GM21360 (cell line): ENCODE measurements at regions not wholly inside any gene's neighbourhood (a gene's known extent, or its start where the extent isn't known, plus 50 kb on each side); places are given as distances from the start of the nearest gene placed in this dataset.

Source experiments
- ATAC-seq: cut with Tn5 transposase; IDR thresholded peaks from one replicate; pipeline ENCODE4 v1.9.1; 2021; ENCODE audit warnings: mild to moderate bottlenecking, moderate library complexity; ENCODE audit not compliant: unreplicated experiment

DNA sequence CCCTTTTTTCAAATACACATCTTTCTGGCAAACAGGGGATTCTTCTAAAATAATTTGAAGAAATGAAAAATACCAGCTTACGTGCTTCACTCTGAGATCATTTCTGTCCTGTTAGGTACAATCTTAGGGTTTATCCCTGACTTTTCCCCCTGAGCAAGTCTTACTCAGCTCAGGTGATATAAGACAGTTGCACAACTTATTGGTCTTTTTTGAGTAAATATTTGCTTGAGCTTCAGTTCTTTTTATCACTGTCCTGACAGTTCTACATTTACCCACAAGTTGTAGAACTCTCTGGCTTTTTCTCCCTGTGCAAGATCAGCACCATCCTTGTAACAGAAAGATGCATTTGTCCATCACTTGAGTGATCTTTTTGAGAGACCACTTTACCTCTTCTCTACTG is 84.9 kb downstream of the MID1IP1 start:
- ATAC-seq: no peak

DNA sequence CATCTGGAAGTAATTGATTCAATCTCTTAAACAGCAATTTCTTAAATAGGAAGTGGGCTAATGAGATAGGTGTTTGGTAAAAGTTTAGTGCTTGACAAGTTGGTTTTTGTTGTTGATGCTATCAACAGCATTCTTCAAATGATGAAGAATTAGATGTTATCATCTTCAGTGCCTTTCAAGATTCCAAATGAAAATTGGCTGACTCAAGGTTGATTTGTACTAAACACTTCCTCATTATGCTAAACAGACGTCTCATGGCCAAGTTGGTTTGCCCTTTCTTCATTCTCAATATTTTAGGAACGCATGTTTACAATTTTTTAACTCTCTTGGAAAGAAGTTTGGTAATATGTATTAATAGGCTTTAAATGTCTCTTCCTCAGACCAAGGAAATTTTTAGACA is 86.0 kb downstream of the MID1IP1 start:
- ATAC-seq: no peak

DNA sequence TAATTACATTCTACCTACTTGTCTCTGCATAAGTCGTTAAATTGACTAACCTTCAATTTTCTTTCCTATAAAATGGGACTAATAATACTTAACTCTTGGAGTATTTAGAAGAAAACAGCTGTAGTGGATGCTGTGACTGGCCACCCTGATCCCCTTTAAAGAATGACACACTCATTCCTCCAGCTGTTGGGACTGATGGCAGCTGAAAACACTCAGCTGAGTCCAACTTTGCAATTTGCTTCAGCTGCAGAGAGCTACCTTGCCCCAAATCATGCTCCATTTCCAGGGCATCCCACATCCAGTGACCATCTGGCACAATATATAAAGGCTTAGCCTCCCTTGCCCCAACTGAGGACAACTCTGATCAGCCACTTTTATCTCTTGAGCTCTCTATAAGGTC is 89.1 kb downstream of the MID1IP1 start:
- ATAC-seq: no peak

DNA sequence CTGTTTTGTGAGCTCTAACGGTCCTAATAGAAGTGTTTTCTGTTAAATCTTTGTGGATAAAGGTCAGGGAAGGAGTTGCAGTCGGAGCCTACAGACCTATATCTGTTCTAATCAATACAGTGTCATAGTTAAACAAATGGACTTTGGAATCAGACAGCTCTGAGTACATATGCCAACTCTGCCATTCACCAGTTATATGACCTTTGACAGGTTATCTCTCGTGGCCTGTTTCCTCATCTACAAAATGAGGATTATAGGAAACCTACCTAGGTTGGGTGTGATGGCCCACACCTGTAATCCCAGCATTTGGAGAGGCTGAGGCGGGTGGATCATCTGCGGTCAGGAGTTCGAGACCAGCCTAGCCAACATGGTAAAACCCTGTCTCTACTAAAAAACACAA is 89.7 kb downstream of the MID1IP1 start:
- ATAC-seq: no peak

DNA sequence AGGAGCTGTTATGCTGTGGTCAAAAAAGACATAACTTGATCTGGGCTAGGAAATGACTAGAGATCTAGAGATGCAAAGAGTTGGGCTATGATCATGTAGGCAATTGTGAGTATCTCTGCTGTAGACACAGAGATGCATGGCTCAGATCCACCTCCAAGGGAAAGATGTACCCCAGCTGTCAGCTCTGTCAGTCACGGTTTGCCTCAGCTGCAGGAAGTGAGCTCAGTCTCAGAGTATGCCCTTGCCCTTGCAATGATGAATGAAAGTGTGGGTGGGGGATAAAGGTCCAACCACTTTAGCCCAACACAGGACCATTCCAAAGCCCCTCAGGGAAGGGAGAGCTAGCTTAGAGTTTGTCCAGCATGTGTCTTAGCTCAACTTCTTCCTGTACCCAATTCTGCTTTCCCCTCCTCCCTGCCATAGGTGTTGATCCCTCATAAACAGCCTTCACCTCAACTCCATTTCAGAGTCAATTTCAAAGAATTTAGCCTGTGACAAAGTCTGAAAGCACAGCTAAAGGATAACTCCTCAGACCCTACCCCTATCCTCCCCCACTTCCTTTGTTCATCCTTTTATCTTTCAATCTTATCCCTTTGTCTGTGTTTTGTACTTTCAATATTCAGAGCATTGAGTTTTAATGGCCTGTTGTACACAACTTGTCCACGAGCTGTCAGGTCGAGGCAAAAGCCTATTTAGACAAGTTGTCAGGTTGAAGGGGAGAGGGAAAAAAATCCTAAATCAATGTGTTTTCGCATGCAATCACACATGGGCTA is 90.6 kb downstream of the MID1IP1 start:
- peak; percentile 87 for ATAC-seq

DNA sequence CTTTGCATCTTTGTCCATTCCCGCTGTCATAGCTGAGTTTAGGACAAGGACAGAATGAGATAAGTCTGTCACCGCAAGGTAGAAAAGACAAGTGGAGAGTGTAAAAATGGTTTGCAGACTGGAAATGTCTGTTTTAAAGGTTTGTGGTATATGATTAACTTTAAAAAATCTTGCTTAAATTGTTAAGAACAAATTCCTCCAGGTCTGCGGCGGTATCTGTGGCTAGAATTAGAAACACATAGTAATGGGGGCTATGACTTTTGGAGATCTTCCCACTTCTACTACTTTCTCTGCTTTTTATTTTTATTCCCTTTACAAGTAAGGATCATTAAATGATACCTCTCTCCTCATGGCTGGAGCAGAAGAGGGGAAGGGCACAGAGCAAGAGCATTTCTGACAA is 92.2 kb downstream of the MID1IP1 start:
- ATAC-seq: no peak

DNA sequence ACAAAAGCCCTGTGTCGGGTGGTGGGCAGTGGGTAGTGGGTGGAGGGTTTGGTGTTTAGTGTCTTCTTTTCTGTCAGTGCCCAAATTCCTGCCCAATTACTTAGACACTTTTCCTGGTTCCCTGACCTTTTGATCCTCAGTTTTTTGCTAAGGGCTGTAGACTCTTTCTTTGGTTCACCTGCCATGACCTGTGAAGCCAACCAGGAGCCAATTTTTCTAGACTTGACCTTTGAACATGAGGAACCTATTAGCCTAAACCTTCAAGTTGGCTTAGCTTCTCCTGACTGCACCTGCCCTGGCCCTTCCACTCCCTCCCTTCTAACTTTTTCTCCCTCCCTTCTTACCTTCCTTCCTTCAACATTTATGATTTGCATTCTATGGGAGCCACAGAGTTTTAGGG is 94.5 kb downstream of the MID1IP1 start:
- no peak for ATAC-seq

DNA sequence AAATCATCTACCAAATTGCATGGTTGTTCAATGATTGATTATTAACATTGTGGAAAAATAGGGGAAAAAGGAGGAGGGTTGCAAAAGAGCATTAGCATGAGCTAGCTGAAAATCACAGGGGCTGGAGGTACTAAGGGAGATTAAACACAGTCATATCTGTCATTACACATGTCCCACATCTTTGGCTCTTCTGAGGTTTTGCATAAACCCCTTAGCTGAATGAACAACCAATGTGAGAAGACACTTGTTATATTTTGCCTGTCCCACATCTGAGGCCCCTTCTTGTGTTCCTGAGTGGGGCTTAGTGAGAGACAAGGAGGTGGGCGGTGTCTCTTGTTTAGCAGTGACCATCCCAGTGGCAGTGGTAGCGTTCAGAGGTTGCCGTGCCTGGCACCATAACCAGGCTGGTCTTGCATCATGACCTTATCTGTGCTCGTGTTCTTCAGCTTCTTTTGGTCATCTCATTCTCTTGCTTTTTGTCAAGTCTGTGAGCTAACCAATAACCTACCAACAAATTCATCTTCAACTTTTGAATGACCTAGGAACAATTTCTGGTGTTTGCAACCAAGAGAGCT is 95.6 kb downstream of the MID1IP1 start:
- no peak for ATAC-seq

DNA sequence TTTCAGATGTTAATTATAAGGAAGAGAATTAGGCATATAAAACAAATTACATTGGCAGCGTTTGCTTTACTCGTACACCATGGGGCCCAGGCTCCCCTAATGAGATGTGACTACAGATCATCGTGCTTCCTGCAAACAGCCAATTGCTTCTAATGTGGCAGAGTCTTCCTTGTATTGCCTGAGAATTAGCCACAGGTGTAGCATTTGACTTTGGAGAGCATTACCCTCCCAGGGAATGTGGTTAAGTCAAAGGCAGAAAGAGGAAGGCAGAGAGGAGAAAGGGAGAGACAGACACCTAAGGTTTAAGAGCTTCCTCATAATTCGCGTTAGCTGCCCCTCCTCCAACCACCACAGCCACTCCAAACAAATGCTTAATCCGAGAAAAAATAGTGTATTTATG is 97.0 kb downstream of the MID1IP1 start:
- ATAC-seq: no peak

DNA sequence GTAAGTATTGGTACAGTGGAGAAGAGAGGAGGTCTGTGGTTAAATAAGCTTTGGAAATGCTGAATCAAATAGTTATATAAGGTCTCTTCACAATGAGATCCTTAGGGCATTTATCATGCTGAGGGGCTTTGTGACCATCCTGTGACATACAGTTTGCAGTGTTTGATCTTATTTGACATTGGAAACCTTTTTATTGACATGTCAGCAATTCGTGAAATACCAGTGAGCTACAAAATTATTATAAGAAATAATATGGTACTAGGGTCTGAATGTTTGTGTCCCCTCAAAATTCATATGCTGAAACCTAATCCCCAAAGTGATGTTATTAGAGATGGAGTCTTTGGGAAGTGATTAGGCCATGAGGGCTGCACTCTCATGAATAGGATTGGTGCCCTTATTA is 98.4 kb downstream of the MID1IP1 start:
- no peak for ATAC-seq

DNA sequence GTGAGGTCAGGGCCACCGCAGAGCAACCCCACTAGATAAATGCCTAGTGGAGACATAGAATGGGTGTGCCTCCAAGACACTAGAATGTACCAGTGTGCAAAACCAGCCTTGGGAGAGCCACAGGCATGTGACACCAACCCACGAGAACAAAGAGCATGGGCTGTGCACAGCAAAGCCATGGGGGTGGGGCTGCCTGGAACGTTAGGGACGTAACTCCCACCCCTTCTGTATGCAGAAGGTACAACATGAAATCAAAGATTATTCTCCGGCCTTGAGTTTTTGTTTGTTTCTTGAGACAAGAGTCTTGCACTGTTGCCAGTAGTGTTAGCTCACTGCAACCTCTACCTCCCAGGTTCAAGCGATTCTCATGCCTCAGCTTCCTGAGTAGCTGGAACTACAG is 99.5 kb downstream of the MID1IP1 start:
- no peak for ATAC-seq

DNA sequence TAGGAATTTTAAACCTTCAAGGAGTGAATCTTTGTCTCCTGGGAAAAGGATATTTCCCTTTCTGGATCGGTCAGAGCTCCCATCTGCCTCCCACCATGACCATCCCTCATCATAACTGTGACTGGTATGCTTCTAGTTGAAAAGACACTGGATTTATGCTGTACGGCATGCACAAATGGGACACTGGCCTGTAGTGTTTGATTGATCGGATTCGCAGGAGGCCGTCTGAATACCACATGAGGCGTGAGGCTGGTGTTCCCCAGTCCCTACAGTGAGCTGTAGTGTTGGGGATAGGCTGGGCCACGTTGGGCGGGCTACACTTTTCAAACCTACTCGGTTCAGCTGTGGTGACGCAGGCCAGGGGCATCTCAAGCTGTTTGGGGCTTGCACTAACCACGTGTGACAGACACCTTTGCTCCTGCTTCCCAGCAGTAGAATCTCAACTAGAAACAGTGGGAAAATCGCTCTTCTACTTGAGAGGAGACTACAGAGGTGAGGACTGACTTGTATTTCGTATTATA is 101.8 kb downstream of the MID1IP1 start:
- no peak for ATAC-seq

DNA sequence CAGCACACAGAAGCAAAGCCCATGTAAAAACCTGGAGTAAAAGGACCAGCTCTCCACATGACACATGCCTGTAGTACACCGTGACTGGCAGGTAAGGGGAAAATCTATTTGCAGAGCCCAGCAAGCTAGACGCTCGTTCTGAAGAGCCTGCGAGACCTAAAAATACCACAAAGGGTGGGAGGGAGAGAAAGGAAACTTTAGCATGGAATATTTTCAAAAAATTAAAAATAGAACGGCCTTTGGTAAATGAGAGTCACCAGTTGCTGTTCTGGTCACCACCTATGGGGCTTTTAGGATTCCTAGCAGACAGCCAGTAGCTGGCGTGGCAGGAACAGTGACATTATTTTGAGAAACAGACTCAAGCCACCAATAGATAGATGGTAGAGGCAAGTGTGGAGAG is 115.5 kb downstream of the MID1IP1 start:
- no peak for ATAC-seq

DNA sequence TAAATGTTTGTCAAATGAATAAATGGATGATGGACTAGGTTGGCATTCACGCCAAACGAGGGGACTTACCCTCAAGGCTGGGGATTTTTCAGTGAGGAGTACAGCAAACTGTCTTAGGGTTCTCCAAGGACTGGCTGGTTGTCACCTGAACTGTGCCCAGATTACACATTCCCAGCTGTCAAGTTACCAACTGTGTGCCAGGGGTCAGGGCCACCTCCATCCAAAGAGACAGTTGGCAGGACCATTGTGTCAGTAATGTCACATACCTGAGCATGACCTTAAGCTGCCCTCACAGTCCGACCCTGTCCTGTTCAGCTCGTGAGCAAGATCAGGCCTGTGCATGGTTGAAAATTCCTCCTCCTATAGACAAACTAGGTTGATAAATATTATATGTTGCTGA is 116.7 kb downstream of the MID1IP1 start:
- no peak for ATAC-seq

DNA sequence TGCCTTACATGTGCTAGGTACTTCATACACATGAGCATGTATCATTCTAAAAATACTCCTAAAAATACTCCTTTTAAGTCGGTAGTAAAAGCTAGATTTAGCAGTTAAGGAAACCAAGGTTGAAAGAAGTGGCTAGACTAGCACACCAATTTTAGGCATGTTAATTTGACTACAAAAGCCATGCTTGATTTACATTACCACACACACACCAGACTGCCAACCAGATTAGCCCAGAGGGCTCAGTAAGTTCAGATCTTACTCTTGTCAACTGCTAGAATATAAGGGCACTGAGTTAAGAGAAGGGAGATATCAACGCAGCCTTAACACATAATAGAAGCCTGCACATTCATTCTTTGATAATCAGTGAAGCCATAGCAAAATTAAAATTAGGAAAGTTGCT is 117.9 kb downstream of the MID1IP1 start:
- no peak for ATAC-seq

DNA sequence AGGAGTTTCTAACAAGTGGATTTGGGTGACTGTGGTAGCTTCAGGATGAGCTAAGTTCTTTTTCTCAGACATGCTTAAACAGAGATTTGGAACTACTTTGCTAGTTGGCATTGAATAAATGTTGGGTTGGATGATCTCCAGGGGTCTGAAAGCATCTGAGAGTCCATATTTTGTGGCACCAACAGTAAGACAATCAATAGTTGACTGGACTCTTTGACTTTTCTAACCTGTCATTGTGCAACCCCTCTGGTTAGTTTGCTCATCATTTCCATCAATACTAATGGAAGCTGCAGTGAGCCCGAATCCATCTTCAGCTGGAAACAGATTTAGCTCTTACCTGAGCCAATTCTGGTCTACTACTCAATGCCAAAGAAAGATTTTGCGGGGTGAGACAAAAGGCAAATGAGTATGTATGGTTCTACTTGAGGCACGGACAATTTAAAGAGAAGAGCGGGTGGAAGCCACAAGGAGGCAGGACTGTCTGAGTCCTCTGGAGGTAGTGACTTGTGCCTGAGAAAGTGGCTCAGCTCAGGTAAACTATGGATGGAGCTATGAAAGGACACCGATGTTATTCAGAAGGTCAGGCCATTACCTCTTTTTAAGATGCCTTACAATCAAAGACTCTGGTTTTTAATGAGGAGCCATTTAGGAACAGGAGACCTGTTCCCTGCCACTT is 118.7 kb downstream of the MID1IP1 start:
- ATAC-seq: no peak

DNA sequence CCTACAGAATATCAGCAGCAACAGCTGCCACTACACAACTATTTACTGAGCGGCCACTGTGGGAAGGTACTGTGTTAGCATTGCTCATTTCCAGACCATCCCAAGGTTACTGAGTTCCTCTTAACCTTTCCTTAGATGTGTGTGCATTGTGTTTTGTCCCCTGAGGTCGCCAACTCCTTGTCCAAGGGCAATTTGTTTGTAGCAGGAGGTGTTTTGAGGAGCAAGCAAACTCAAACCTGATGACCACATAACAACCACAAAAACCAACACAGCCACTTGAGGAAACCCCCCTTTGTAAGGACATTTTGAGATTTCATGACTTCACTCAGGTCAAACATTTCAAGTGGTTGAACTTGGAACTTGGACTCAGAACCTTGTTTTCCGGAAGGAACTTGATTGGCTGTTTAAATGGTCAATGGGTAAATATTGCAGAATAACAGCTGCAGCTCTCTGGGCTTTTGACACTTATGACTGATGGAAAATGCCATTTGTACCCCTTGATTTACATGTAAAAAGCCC is 122.3 kb downstream of the MID1IP1 start:
- ATAC-seq: no peak

DNA sequence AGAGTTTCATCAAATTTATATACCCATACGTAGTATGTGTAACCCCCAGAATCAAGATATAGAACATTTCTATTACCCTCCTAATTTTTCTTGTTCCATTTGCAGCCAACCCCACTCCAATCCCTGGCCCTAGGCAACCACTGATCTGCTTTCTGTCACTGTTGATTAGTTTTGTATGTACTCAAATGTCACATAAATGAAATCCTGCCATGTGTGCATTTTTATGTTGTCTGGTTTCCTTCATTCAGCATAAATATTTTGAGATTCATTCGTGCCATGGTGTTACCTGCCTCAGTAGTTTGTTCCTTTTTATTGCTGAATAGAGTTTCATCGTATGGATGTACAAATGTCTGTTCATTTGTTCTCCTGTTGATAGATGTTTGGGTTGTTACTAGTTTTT is 126.3 kb downstream of the MID1IP1 start:
- no peak for ATAC-seq

DNA sequence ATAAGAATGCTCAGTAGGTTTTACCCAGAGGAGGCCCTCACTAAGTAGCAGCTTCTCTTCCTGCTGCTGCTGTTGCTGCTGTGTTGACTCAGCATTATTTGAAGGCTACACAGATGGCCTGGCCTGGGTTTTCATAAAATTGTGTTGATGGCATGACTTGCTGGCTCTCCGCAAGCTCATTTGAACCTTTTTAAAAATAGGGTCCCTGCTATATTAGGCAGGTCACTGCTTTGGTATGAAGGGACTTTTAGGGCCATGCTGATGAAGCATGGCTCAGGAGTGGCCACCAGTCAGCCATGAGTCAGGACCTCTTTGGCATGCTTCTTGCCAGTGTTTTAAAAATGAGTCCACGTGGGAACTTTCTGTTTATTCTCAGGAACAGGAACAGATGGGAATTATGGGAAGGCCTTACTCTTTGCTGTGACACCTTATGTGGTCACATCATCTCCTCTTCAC is 128.7 kb downstream of the MID1IP1 start:
- no peak for ATAC-seq

DNA sequence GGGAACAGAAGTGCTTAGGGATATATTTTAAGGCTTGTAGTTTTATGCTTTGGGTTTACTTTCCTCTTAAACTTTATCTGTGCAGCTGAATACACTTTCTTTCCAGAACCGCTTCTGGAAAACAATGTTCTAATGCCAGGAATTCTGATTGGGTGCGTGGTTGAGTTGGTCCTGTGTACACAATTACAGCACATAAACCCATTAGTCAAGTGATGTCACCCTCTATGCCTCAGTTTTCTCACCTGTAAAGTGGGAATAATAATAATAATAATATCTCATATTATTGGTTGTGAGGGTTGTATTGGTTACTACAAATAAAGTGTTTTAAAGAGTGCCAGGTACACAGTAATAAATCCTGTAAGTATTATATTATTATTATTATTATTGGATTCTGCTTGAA is 129.2 kb downstream of the MID1IP1 start:
- ATAC-seq: no peak

DNA sequence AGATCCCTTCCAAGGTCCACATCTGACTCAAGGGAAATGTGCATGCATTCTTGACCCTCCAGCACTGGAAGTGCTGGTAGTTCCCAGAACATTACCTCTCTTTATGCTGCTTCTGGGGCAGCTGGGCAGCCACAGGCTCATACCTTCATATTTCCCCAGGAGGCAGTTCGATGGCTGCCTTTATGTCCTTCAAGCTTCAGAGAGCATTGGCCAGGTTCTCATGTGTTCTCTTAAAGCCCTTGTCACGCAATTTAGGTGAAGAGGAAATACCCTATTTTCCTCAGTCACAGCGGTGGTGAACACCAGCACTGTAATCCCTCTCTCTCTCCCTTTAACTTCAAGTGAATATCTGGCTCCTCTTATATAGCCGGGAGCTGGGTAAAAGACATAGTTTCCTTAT is 134.3 kb downstream of the MID1IP1 start:
- no peak for ATAC-seq

DNA sequence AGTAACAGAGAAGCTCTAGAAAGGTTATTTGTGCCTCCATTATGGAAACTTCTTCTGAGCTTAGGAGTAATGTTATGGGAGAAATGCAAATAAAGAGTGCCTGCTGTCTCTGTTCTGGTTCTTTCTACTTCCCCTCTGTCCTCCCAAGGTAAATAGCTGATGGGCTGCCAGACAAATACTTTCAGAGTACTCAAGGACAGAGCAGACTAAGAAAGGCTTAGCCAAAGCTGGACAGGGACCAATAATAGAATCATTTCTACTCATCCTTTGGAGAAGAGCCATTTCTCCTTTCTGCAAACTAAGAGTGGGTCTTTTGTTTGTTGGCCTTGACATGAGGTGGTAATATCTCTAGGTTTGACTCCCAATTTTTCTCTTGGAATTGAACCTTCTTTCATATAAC is 136.1 kb downstream of the MID1IP1 start:
- no peak for ATAC-seq
